Activated gamma-delta T cell treated with anti-CD3 and anti-CD28 coated beads, Interleukin-2, amount 50 U/mL, for 16 hours (primary cell): ENCODE measurements at regions not wholly inside any gene's neighbourhood (a gene's known extent, or its start where the extent isn't known, plus 50 kb on each side); places are given as distances from the start of the nearest gene placed in this dataset.
"Not testable (repeated sequence)": the region's sequence is repeated elsewhere in the genome, so short reads cannot be mapped to it uniquely, and the experiment has no call there.

Source experiments
- DNase-seq: peaks from one replicate; pipeline ENCODE4 v3.0.0-alpha.2; 2020; ENCODE audit warnings: low read depth

DNA sequence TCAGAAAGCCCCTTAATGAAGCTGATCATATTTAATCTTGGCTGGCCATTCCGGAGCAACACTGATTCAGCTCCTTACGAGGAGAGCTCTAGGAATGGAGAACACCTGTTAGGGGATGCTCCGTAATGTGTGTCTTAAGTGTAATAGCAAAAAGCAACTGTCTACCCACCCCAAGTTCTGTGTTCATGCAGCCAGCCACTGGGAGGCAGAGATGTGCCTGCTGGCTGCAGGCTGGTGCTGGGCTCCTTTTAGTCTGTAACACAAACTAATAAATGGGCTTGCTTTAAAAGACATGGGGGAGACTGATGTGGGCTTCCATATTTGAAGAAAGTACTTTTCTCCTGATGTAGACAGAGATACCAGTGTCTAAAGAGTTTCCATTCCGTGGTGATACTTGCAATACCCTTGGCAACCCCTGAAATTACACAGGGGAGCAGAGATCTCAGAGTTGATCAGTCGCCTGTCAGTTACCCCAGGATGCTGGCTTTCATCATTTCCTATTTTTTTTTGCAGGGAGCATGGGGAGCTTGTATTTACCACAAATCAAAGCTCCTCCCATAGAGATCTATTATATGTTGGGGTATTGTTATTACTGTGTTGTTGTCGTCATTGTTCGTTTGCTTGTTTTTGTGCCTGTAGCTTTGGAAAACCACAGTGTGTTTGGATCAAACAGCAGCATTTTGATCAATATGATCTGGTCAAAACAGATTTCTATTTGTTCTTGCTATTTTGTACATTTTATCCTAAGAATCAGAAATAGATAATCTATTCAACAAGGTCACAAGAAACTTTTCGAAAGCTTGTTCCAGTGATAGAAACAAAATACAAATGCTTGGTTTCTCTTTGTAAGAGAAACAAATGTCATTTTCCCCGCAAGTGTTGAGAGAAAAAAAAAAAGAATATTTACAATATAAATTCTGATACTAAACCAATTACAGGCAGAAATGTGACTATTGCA, 65.8 kb downstream of the MTX3 start:
- DNase-seq = peak; percentile 3

DNA sequence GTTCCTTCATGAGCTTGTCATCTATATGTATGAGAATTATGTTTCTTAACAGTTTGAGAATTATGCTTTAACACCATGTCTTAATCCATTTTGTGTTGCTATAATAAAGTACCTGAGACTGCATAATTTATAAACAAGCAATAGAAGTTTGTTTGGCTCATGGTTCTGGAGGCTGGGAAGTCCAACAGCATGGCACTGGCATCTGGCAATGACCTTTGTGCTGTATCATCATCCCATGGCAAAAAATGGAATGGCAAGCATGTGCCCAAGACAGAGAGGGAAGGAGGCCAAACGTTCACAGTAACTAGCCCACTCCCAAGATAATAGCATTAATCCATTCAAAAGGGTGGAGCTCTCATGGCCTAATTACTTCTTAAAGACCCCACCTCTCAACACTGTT, 67.6 kb downstream of the MTX3 start:
- DNase-seq = no peak

DNA sequence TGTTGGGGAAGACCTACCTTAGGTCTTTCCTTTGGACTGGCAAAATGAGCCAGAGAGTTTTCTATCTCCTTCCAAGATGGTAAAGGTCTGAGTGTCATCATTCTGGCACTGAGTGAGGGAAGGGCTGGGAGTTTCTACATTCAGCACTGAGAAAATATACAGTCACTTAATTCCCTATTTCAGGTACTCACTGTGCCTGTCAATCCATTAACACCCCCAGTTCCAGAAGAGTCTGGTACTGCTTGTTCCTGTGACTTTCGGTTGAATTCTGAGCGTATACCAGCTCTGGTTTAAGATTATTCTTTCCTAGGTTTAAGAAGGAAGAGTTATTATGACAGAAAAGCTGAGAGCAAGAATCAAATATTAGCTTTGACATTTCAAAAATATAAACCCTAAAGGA, 68.4 kb downstream of the MTX3 start:
- DNase-seq = no peak

DNA sequence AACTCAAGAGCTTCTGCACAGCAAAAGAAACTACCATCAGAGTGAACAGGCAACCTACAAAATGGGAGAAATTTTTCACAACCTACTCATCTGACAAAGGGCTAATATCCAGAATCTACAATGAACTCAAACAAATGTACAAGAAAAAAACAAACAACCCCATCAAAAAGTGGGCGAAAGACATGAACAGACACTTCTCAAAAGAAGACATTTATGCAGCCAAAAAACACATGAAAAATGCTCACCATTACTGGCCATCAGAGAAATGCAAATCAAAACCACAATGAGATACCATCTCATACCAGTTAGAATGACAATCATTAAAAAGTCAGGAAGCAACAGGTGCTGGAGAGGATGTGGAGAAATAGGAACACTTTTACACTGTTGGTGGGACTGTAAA, 83.6 kb downstream of the MTX3 start:
- DNase-seq = not testable (repeated sequence)

DNA sequence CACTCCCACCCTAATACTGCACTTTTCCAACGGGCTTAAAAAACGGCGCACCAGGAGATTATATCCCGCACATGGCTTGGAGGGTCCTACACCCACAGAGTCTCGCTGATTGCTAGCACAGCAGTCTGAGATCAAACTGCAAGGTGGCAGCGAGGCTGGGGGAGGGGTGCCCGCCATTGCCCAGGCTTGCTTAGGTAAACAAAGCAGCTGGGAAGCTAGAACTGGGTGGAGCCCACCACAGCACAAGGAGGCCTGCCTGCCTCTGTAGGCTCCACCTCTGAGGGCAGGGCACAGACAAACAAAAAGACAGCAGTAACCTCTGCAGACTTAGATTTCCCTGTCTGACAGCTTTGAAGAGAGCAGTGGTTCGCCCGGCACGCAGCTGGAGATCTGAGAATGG, 88.5 kb downstream of the MTX3 start:
- not testable (repeated sequence) for DNase-seq

DNA sequence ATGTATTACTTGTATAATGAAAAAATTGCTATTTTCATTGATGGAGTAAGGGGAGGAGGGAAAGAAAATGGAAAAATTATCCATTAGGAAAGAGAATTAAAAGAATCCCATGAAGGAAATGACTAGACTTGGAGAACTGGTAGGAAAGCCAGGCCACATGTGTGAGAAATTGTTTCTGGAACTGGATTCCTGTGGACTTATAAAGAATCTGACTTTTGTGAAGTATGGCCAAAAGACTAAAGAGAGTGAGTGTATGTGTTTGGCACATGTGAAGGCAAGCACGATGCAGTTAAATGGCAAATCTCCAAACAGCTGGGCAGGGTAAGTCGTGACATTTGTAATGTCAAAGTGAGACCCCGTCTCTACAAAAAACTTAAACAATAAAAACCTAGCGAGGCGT, 89.4 kb downstream of the MTX3 start:
- DNase-seq = no peak

DNA sequence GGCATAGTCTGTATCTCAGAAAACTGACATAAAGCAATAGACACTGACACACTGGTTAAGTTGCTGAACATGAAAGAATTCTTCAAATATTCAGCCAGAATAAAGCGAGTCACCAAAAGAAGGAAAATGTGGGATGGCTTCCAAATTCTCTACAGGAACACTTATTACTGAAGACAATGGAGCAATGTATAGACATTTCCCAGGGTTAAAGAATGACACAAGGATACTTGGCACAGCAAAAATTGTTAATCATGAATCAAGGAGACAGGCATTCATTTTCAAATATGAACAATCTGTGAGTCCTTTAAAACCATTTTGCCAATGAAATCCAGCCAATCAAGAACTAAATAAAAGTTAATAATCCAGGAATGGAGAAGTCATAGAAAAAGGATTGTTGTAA, 92.5 kb downstream of the MTX3 start:
- DNase-seq = no peak

DNA sequence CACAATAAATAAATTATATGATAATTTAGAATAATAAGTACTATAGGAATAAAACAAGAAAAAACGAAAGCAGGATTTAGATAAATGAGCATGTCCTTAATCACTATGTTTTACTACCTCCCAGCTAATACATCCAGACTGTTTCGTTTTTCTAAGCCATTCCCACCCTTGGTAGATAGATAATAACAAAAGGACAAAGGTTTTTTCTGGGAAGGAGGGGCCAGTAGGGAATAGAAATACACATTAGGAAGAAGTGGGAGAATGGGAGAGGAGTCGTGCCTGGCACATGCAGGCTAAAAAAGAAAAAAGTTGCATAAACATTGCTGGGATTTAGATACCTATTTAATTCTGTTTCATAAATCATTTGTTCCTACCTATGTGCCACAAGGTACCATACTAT, 97.1 kb downstream of the MTX3 start:
- DNase-seq = no peak

DNA sequence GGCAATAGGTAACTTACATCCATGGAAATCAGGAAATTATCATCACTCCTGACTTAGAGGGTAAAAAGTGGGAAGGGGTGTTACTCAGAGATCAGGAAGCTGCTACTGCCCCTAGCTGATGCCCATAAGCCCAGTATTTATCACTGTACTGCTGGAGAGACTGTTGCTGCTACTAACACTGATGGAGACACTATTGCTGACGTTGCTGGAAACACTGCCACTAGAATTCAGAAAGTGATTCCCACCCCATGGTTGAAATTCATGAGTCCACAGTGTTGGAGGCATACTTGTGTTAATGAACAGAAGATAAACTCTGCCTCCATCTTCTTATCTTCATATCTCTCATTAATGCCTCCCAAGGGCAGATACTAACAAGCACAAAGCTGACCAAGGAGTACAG, 97.6 kb downstream of the MTX3 start:
- no peak for DNase-seq

DNA sequence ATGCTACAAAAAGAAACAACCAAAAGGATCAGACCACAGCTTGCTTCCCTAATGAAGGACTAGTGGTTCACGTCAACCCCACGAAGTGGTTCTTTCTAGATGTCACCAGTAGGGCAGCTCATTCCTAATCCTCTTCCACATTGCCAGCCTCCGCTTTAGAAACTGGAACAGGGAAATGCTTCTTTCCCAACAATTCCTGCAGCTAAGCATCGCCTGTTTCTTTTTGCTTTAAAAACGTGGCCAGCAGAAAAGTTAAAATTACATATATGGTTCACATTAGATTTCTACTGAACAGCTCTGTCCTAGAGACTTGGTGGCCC, 100.2 kb downstream of the MTX3 start:
- DNase-seq = no peak

DNA sequence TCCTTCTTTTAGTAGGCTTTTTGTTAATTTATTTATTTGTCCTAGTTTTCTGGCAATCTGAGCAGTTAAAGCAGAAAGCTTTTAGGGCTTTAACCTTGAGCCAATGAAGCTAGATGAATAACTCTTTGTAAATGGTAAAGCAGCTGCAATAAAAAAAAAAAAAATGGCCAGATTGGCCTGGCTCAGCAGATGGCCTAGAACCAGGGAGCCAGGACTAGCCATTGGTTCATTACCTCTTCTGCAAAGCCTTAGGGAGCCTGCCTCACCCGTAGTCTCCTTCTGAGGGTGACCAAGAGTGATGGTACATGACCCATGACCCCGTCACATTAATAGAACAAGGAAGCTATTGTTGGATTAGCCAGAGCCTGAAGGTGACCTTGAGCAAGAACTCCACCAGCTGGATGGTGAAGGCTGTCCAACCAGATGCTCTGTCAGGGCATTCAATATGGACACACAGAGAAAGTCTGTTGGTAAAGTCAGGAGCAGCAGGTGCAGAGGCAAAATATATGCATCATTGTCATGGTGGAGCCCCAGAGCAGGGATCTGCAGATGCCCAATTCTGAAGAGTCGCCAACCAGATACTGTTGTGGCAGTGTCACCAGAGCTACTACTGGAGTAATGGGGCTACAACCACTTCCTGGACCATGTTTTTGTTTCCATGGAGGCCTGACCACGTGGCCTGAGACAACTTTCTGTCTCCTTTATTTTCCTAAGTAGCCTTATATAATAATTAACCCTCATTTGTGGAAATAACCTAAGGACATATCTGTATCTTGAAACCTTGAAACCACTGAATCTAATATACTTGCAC, 100.7 kb downstream of the MTX3 start:
- DNase-seq = no peak

DNA sequence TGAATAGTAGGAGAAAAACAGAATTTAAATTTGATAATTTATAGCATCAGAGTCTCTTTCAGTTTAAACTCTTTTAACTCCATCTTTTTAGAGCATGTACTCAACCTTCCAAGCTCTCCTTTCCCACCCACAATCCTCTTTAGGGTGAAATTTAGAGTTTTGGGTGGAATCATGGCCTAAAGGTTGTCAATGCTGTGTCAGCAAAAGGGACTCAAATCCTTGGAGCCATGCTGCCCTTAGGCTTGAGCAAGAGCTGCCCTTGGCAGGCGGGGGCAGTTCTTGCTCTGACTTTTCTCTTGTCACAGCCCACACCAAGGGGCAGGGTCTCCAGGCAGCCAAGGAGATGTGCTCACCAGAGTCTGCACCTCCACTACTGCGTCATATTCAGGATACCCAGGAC, 102.4 kb downstream of the MTX3 start:
- DNase-seq = no peak

DNA sequence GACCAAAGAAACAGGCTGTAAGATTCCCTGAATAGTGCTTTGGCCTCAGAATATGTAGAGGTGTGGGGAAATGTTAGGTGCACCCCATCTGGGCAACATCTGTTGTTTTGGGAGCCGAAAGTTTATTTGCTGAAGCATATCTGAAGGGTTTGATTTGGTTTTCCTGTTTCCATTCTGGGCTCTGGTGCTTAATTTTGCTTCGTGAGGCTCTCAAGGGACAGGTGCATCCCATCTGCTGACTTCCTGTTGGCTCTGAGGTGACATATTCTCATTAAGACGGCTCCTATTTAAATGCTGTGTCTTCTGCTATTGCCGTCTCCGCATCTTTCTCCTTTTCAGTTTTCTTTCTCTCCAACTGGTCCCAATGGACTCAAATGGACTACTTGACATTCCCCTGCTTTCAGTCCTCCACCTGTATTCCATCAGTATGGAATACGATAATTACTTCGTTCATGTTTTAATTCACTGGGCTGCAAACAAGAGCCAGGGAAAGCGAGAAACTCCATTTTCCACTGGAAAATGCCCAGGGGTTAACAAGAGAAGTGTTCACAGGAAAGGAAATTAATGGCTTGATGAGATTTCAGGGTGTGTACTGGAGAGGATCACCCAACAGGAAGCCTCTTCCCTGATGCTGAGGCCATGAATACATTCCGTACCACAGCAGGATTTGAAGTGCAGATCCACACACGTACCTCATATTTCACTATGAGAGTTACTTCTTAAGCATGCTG, 104.0 kb downstream of the MTX3 start:
- no peak for DNase-seq

DNA sequence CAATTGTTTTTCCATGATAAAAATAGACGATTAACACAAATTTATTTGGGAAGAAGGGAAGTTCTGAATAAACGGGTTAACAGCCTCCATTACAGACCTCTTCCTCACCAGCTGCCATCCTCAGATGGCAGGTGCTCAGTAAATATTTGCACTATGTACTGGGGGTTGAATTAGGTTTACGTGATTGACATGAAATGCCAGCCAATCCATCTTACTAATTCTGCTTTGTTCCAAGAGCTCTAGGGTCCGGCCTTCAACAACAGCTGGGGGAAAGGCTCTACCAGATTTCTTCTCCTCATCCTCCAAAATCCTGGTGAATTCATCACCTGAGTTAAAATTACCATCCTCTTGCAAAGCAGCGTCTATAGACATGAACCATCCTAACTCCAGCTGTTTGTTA, 104.6 kb downstream of the MTX3 start:
- no peak for DNase-seq

DNA sequence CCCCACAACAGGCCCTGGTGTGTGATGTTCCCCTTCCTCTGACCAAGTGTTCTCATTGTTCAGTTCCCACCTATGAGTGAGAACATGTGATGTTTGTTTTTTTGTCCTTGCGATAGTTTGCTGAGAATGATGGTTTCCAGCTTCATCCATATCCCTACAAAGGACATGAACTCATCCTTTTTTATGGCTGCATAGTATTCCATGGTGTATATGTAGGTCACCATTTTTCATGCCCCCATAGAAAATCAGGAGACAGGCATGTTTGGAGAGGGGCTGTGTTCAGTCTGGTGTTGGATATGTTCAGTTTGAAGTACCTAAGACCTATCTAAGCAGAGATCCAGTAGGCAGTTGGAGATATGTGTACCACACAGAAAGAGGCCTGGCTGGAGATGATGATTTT, 111.2 kb downstream of the MTX3 start:
- not testable (repeated sequence) for DNase-seq

DNA sequence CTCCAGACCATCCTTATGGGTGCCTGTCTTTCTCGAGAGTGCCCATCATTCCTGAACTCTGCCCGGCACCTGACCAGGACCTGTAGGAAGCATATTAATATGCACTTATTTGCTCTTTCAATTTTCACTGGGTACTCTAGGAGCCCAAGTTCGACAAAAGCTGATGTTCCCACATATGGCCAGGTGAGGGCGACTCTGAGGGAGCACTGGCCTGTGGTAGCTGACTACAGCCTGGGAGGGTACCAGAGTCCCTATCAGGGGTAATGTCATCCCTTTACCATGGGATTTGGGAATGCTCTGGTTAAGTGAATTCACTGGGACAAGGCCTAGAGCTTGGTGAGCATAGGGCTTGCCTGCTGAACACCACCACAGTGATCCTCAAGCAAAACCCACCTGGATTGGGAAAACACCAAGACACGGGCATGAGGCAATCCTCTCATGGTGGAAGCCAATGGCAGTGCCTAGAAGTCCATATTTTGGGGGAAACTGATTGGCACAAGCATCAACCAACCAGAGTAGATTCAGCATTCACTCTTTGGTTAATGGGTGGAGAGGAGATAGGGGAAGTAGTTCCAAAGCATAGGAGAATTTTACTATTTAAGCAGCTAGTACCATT, 112.2 kb downstream of the MTX3 start:
- DNase-seq = no peak

DNA sequence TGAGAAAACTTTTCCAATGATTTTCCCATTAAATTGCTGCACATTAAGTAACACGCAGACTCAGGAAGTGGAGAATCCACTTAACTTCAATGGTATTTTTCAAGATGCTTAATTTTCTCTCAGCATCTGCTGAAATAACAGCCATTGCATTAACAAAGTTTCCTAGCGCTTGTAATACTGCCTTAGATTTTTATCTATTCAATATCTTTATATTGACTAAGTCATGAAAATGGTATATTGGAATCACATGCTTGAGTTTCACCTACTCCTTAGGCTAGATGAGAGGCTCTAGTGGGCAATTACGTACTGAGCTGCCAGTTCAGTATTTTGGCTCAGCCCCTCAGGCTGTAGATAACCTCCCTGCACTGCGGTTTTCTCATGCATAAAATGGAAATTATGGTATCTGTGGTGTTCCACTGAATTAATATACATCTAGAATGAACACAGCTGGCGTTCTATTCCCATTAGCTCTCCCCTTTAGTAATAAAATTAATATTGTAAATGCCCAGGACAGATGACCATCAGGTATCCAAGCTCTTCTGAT, 112.9 kb downstream of the MTX3 start:
- no peak for DNase-seq

DNA sequence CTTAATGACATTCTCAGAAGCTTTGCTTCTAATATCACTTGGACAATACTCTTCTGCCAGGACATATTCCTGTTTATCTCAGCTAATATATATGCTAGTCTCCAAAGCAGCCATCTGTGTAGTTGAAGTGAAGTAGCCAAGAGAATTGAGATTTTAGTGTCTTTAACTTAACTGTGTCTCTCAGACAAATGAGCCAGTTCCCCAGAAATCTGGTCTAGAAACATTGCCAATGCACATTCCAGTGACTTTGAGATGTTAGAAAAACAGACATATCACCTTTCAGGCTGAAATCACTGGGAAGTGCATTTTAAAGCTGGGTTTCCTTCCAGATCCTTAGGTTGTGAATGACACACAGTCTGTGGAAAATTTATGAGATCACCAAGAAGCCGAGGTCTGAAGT, 114.6 kb downstream of the MTX3 start:
- DNase-seq = no peak

DNA sequence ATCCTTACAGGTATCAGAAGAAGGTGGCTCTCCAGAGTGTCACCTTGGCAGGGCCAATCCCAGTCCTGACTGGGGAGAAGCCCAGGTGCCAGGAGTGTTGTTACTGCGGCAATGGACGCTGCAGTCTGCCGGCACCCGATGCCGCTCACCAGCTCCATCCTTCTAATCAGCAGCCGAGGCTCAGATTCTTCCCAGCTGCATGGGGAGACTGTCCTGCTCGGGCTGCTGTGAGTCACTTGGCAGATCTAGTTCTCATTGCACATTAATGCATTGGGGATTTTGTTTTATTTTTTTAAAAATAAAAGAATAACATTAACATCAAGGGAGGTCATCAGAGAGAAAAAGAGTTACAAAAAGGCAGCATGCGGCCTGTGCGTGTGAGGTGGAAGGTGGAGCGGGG, 115.8 kb downstream of the MTX3 start:
- DNase-seq = no peak

DNA sequence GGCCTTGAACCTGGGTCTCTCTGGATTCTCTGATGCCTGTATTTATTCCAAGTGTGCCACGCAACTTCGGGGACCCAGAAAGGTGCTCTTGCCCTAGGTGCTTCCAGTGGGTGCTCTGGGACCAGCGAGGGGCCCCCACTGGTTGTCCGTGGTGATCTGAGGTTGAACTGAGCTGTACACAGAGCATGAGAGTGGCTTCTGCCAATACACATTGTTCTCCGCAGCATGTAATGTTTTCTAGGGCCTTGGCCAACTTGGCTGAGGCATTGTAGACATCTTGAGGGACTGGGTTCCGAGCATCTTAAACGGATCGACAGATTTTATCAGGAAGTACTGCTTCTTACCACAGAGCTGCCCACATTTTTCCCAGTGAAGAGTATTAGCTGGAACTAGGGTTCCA, 117.9 kb downstream of the MTX3 start:
- DNase-seq = no peak

DNA sequence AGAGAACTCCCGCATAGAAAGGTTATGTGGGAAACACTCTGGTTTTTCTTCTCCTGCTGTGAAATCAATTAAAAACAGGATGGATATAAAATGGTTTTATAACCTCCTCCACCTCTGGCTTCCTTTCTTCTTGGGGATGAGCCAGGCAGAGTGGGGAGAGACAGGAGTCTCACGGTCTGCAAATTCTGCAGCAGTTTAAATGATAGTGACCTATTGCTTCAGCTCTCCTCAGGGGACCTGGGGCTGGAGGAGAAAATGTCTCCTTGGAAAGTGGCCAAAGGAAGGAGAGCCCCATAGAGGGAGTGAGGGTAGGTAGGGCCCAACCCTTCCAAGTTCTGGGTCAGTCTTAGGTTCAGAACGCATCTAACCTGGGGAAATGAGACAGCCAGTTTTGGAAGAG, 118.8 kb downstream of the MTX3 start:
- no peak for DNase-seq
